ENCODE measurements at regions not wholly inside any gene's neighbourhood (a gene's known extent, or its start where the extent isn't known, plus 50 kb on each side); places are given as distances from the start of the nearest gene placed in this dataset.

DNA sequence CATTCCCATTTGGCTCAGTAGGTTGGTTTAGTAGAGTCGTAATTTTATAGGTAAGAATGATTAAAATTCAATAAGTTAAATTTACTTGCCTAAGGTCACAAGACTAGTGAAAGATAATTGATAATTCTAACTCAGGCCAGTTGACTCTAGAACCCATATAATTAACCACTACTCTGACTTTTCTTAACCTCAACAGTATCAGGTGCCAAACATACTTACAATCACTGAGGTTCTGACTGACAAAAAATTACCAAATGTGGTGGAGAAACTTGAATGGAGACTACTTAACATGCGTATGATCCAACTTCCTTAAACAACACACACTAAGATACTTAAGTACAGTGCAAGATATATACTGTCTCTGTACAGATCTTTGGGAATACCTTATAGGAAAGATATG lies 667.3 kb upstream of the SORCS1 start:
- Histone ChIP-seq H3K36me3 (no peaks in the 10 kb centered on the region), H3K4me1 (no peaks in the 10 kb centered on the region), H3K9me3 (no peaks in the 10 kb centered on the region), H3K27ac (no peak overlapping the region), H3K4me3 (no peak overlapping the region), H3K27me3 (no peaks in the 10 kb centered on the region)
- no peak for DNase-seq
- WGBS, 2 donors, result 87 to 92% methylated on average over 2 of the region's 2 CpGs
- TF ChIP-seq EP300 (IDR thresholded peaks at IDR 0.05) (no peak), POLR2AphosphoS5 (IDR thresholded peaks at IDR 0.05) (no peak), POLR2A (IDR thresholded peaks at IDR 0.05) (no peak)
- TF ChIP-seq, protein P1, sequence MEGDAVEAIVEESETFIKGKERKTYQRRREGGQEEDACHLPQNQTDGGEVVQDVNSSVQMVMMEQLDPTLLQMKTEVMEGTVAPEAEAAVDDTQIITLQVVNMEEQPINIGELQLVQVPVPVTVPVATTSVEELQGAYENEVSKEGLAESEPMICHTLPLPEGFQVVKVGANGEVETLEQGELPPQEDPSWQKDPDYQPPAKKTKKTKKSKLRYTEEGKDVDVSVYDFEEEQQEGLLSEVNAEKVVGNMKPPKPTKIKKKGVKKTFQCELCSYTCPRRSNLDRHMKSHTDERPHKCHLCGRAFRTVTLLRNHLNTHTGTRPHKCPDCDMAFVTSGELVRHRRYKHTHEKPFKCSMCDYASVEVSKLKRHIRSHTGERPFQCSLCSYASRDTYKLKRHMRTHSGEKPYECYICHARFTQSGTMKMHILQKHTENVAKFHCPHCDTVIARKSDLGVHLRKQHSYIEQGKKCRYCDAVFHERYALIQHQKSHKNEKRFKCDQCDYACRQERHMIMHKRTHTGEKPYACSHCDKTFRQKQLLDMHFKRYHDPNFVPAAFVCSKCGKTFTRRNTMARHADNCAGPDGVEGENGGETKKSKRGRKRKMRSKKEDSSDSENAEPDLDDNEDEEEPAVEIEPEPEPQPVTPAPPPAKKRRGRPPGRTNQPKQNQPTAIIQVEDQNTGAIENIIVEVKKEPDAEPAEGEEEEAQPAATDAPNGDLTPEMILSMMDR (IDR thresholded peaks at IDR 0.05), result no peak
- no peak for ATAC-seq (ENCODE audit: low FRiP score in 2 of 2)

DNA sequence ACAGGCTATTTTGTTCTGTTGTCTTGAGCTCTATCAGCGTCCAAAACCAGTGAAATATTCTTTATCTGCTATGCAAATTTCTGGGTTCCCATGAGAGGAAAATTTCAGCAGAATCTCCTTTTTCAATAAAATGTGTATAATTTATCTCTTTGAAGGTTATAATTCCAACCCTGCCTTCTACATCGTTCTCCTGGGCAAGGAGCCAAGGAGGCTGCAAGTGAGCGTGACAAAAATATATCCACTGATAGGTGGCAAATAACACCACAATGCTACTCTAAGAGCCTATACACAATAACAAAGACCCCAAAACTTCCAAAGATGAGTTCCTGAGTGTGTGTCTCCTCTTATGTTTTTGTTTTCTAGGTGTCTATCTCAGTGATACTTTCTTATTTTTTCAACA lies 664.7 kb upstream of the SORCS1 start:
- no peak overlapping the region for H3K4me3 ChIP-seq
- ATAC-seq (ENCODE audit: low FRiP score in 2 of 2), result no peak
- 58% methylated on average over 3 of the region's 3 CpGs for WGBS, 2 donors
- H3K36me3 ChIP-seq, result no peaks in the 10 kb centered on the region
- TF ChIP-seq EP300 (IDR thresholded peaks at IDR 0.05) (no peak), POLR2AphosphoS5 (IDR thresholded peaks at IDR 0.05) (no peak), POLR2A (IDR thresholded peaks at IDR 0.05) (no peak)
- TF ChIP-seq, protein P1 (IDR thresholded peaks at IDR 0.05), result no peak
- H3K4me1 ChIP-seq, result no peaks in the 10 kb centered on the region
- H3K27me3 ChIP-seq, result no peaks in the 10 kb centered on the region
- no peak for DNase-seq
- no peaks in the 10 kb centered on the region for H3K9me3 ChIP-seq
- H3K27ac ChIP-seq, result no peak overlapping the region

DNA sequence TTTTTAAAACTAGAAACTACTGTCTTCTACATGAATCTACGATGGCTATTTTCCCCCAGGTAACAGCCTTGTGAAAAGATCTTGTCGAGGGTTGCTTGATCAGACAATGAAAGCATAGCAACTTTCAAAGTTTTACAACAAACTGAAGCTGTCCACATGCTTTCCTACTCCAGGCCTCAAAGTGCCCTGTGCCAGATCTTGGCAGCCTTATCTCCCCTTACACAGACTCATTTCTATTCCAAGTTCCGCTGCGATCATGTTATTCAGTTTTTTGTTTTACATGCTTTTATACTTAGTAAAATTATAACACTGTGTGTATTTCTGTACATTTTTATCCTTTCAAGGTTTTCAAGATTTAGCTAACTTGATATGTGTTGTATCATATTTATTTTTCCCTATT lies 661.7 kb upstream of the SORCS1 start:
- 85 to 87% methylated on average over 4 of the region's 4 CpGs for whole genome bisulfite sequencing, 2 donors
- no peak overlapping the region for H3K4me3 ChIP-seq
- no peaks in the 10 kb centered on the region for H3K36me3 ChIP-seq
- no peaks in the 10 kb centered on the region for H3K27me3 ChIP-seq
- H3K9me3 ChIP-seq, result no peaks in the 10 kb centered on the region
- H3K4me1 ChIP-seq, result no peaks in the 10 kb centered on the region
- ATAC-seq (ENCODE audit: low FRiP score in 2 of 2), result no peak
- TF ChIP-seq POLR2A (IDR thresholded peaks at IDR 0.05) (no peak), EP300 (IDR thresholded peaks at IDR 0.05) (no peak), POLR2AphosphoS5 (IDR thresholded peaks at IDR 0.05) (no peak)
- TF ChIP-seq, protein P1 (IDR thresholded peaks at IDR 0.05), result no peak
- DNase-seq, result no peak
- H3K27ac ChIP-seq, result no peak overlapping the region

DNA sequence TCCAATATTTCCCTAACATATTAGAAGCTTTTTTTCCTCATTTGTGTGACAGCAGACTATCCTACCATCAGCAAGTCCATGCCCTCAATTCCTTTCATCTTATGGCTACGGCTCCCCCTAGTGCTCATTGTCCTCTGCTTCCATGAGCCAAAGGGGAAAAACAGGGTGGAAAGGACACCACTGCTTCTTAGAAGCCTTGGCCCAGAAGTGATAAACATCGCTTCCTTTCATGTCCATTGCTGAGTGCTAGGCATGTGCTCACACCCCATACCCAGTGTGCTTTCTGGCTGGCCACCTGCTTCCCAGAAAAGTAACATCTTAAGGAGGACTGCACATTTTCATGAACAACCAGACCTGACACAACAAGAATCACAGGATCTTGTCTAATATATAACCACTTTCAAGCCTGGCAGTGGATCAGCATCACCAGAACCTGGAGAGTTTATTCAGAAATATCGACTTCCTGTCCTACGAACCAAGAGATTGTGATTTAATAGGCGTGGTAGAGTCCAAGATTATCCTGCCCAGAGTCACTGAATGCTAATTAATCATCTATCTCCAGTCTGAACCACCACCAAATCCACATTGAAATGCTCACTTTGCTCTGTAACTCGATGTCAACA lies 650.5 kb upstream of the SORCS1 start:
- peak in 1 of 2 donors; percentile 71 for ATAC-seq (ENCODE audit: low FRiP score in 2 of 2)
- peak in 1 of 2 donors; percentile 32 for DNase-seq
- TF ChIP-seq EP300 (IDR thresholded peaks at IDR 0.05), result no peak
- TF ChIP-seq POLR2AphosphoS5 (IDR thresholded peaks at IDR 0.05), result no peak
- TF ChIP-seq, protein P1 (IDR thresholded peaks at IDR 0.05), result peak in 5 of 6 experiments; percentile 29 to 53 (median 49)
- TF ChIP-seq POLR2A (IDR thresholded peaks at IDR 0.05), result no peak
- Histone ChIP-seq H3K36me3 (no peaks in the 10 kb centered on the region), H3K4me3 (no peak overlapping the region), H3K4me1 (no peaks in the 10 kb centered on the region), H3K9me3 (no peaks in the 10 kb centered on the region), H3K27me3 (no peaks in the 10 kb centered on the region), H3K27ac (no peak overlapping the region)
- WGBS, 2 donors, result 31 to 42% methylated on average over 6 of the region's 6 CpGs

Data from upper lobe of left lung (tissue), 6 donors.